Caco-2 (cell line): ENCODE measurements at regions not wholly inside any gene's neighbourhood (a gene's known extent, or its start where the extent isn't known, plus 50 kb on each side); places are given as distances from the start of the nearest gene placed in this dataset.

Experiments
- BruUV-seq: library from RNA; stranded (reverse); fragments of 400-500 nt; replicated peaks from 2 replicates; lab custom pipeline; 2021; lab: Mats Ljungman, UMichigan
- CTCF ChIA-PET: fragments of 300-600 bp; sonication (Branson Sonifier 250); formaldehyde crosslinking; loops from one replicate; lab custom pipeline; 2022; ENCODE audit warnings: antibody characterized with exemption; lab: Charles Lee
- POLR2A ChIA-PET: fragments of 300-600 bp; sonication (Branson Sonifier 250); formaldehyde crosslinking; loops from one replicate; lab custom pipeline; 2022; ENCODE audit warnings: antibody characterized with exemption; lab: Charles Lee
- DNase-seq, 2 experiments: peaks; one replicate each; pipeline versions ENCODE4 v3.0.0 to v3.0.0-alpha.2; 2020 to 2022
- H3K27me3 ChIP-seq: replicated peaks from 2 replicates; pipeline ENCODE4 v1.6.0; 2011; ENCODE audit warnings: low read length; ENCODE audit not compliant: control insufficient read depth, insufficient read depth
- H3K36me3 ChIP-seq: 2 replicates; pipeline ENCODE4 v1.5.1; 2011; ENCODE audit warnings: low read length; ENCODE audit not compliant: control insufficient read depth, insufficient read depth
- H3K4me1 ChIP-seq: fragments of 250-450 bp; sonication (Bioruptor Pico); 2 replicates; pipeline ENCODE4 v1.5.1; 2020; ENCODE audit warnings: mild to moderate bottlenecking
- H3K4me3 ChIP-seq: 2 replicates; pipeline ENCODE4 v1.5.1; 2011; ENCODE audit warnings: low read depth, mild to moderate bottlenecking, control low read depth, low read length
- H3K9me3 ChIP-seq: fragments of 250-450 bp; sonication (Bioruptor Pico); 2 replicates; pipeline ENCODE4 v1.5.1; 2020; ENCODE audit warnings: mild to moderate bottlenecking, moderate library complexity
- H3K27ac Mint-ChIP-seq: one replicate; pipeline ENCODE4 v1.8.0; 2022; ENCODE audit warnings: mixed read lengths; ENCODE audit not compliant: unreplicated experiment
- H3K27me3 Mint-ChIP-seq: one replicate; pipeline ENCODE4 v1.8.0; 2022; ENCODE audit warnings: mixed read lengths; ENCODE audit not compliant: insufficient read depth, unreplicated experiment
- H3K36me3 Mint-ChIP-seq: one replicate; pipeline ENCODE4 v1.8.0; 2022; ENCODE audit warnings: mild to moderate bottlenecking, mixed read lengths; ENCODE audit not compliant: insufficient read depth, unreplicated experiment
- H3K4me1 Mint-ChIP-seq: one replicate; pipeline ENCODE4 v1.8.0; 2022; ENCODE audit warnings: low read depth, mixed read lengths; ENCODE audit not compliant: unreplicated experiment
- H3K4me3 Mint-ChIP-seq: one replicate; pipeline ENCODE4 v1.8.0; 2022; ENCODE audit warnings: mild to moderate bottlenecking, moderate library complexity, mixed read lengths; ENCODE audit not compliant: unreplicated experiment
- H3K9me3 Mint-ChIP-seq: one replicate; pipeline ENCODE4 v1.8.0; 2022; ENCODE audit warnings: mixed read lengths; ENCODE audit not compliant: unreplicated experiment
- CTCF ChIP-seq, 2 experiments: fragments of 200-600 bp in 1 of 2; IDR thresholded peaks; 1 replicate in 1 of 2; 2 replicates in 1 of 2; pipeline versions ENCODE4 v1.5.1 to v1.8.0; 2011 to 2022; ENCODE audit warnings: antibody characterized with exemption in 1 of 2, control low read depth in 1 of 2, inconsistent platforms in 1 of 2, low read depth in 1 of 2, low read length in 1 of 2, mild to moderate bottlenecking in 1 of 2, moderate library complexity in 1 of 2; ENCODE audit not compliant: insufficient read depth in 1 of 2, severe bottlenecking in 1 of 2, unreplicated experiment in 1 of 2
- intact Hi-C: fragments of 100-400 bp; cut with micrococcal nuclease; formaldehyde crosslinking; loops from one replicate; pipeline ENCODE4 v1.10.0; 2022; ENCODE audit not compliant: unreplicated experiment

GRCh38 chr3:29144361-29144760, 136.5 kb upstream of the RBMS3 start:
- H3K9me3 Mint-ChIP-seq: peaks cover 10% of the 10 kb centered on the region
- Histone ChIP-seq H3K9me3 (no peaks in the 10 kb centered on the region), H3K4me3 (no peak overlapping the region), H3K27me3 (no peaks in the 10 kb centered on the region), H3K36me3 (no peaks in the 10 kb centered on the region), H3K4me1 (peaks cover 16% of the 10 kb centered on the region)
- DNase-seq: no peak
- POLR2A ChIA-PET: no interaction called here
- no peak for TF ChIP-seq CTCF (IDR thresholded peaks at IDR 0.05; ENCODE audit: insufficient read depth in 1 of 2, low read depth in 1 of 2, low read length in 1 of 2, severe bottlenecking in 1 of 2, unreplicated experiment in 1 of 2)
- H3K4me1 Mint-ChIP-seq: no peaks in the 10 kb centered on the region
- H3K36me3 Mint-ChIP-seq: no peaks in the 10 kb centered on the region
- BruUV-seq: no TSS peak
- H3K4me3 Mint-ChIP-seq: no peak overlapping the region
- H3K27me3 Mint-ChIP-seq: no peaks in the 10 kb centered on the region
- CTCF ChIA-PET: no interaction called here
- intact Hi-C loops: loop anchor here (5.0 kb wide), 1 partner anchor 573 kb away; no protein-coding TSS in a partner anchor
- H3K27ac Mint-ChIP-seq: no peak overlapping the region

- BruUV-seq: no TSS peak
- no peaks in the 10 kb centered on the region for H3K4me1 Mint-ChIP-seq
- H3K27me3 ChIP-seq: no peaks in the 10 kb centered on the region
- H3K27me3 Mint-ChIP-seq: no peaks in the 10 kb centered on the region
- no peaks in the 10 kb centered on the region for H3K36me3 ChIP-seq
- no peaks in the 10 kb centered on the region for H3K36me3 Mint-ChIP-seq
- no peak overlapping the region for H3K4me3 Mint-ChIP-seq
- no peak for TF ChIP-seq CTCF (IDR thresholded peaks at IDR 0.05; ENCODE audit: insufficient read depth in 1 of 2, low read depth in 1 of 2, low read length in 1 of 2, severe bottlenecking in 1 of 2, unreplicated experiment in 1 of 2)
- H3K27ac Mint-ChIP-seq: no peak overlapping the region
- H3K4me1 ChIP-seq: peaks cover 16% of the 10 kb centered on the region
- no peaks in the 10 kb centered on the region for H3K9me3 ChIP-seq
- ChIA-PET POLR2A (no interaction called here), CTCF (no interaction called here)
- peaks cover 10% of the 10 kb centered on the region for H3K9me3 Mint-ChIP-seq
- no peak overlapping the region for H3K4me3 ChIP-seq
- intact Hi-C loops: loop anchor here (5.0 kb wide), 1 partner anchor 572 kb away; no protein-coding TSS in a partner anchor
- no peak for DNase-seq
These were observed 136.1 kb upstream of the RBMS3 start for GRCh38 chr3:29144807-29145206.

- no peak for TF ChIP-seq CTCF (IDR thresholded peaks at IDR 0.05; ENCODE audit: insufficient read depth in 1 of 2, low read depth in 1 of 2, low read length in 1 of 2, severe bottlenecking in 1 of 2, unreplicated experiment in 1 of 2)
- Mint-ChIP-seq H3K27me3 (no peaks in the 10 kb centered on the region), H3K36me3 (no peaks in the 10 kb centered on the region), H3K9me3 (peaks cover 10% of the 10 kb centered on the region), H3K27ac (no peak overlapping the region), H3K4me3 (no peak overlapping the region), H3K4me1 (no peaks in the 10 kb centered on the region)
- Histone ChIP-seq H3K4me1 (peaks cover 16% of the 10 kb centered on the region), H3K4me3 (no peak overlapping the region), H3K9me3 (no peaks in the 10 kb centered on the region), H3K27me3 (no peaks in the 10 kb centered on the region), H3K36me3 (no peaks in the 10 kb centered on the region)
- POLR2A ChIA-PET: no interaction called here
- DNase-seq: no peak
- intact Hi-C loops: no loop called here
- CTCF ChIA-PET: no interaction called here
- BruUV-seq: no TSS peak
These were observed 135.5 kb upstream of the RBMS3 start for GRCh38 chr3:29145360-29145759.
